HFFc6 (cell line): ENCODE measurements at regions not wholly inside any gene's neighbourhood (a gene's known extent, or its start where the extent isn't known, plus 50 kb on each side); places are given as distances from the start of the nearest gene placed in this dataset.

Source experiments
- DNase-seq: peaks from one replicate; pipeline ENCODE4 v3.0.0-alpha.2; 2018
- H3K27ac Mint-ChIP-seq: 2 replicates; pipeline ENCODE4 v1.8.0; 2020; ENCODE audit warnings: mild to moderate bottlenecking, mixed read lengths
- H3K27me3 Mint-ChIP-seq: 2 replicates; pipeline ENCODE4 v1.8.0; 2021; ENCODE audit warnings: mild to moderate bottlenecking, moderate library complexity, mixed read lengths; ENCODE audit not compliant: insufficient read depth
- H3K36me3 Mint-ChIP-seq: 2 replicates; pipeline ENCODE4 v1.8.0; 2021; ENCODE audit warnings: low read depth, mixed read lengths
- H3K4me1 Mint-ChIP-seq: 2 replicates; pipeline ENCODE4 v1.8.0; 2020; ENCODE audit warnings: low read depth, mixed read lengths
- H3K4me3 Mint-ChIP-seq: 2 replicates; pipeline ENCODE4 v1.8.0; 2020; ENCODE audit warnings: mild to moderate bottlenecking, moderate library complexity, mixed read lengths
- H3K9me3 Mint-ChIP-seq: 2 replicates; pipeline ENCODE4 v1.8.0; 2020; ENCODE audit warnings: mild to moderate bottlenecking, mixed read lengths
- CTCF ChIP-seq: fragments of 200-600 bp; sonication (generic); IDR thresholded peaks from 2 replicates; pipeline ENCODE4 v1.5.0; 2021; ENCODE audit warnings: antibody characterized with exemption, mild to moderate bottlenecking

- peaks cover 3% of the 10 kb centered on the region; the same call in 1 of the 2 replicates for H3K9me3 Mint-ChIP-seq
- no peaks in the 10 kb centered on the region for H3K4me1 Mint-ChIP-seq
- peaks cover 3% of the 10 kb centered on the region for H3K27me3 Mint-ChIP-seq
- no peak for TF ChIP-seq CTCF
- no peak for DNase-seq
- H3K27ac Mint-ChIP-seq: no peak overlapping the region
- no peaks in the 10 kb centered on the region for H3K36me3 Mint-ChIP-seq
- no peak overlapping the region for H3K4me3 Mint-ChIP-seq
Observed at GRCh38 chr11:111010391-111011274, 234.9 kb upstream of the POU2AF2 start.

- Mint-ChIP-seq H3K27ac (no peak overlapping the region), H3K36me3 (no peaks in the 10 kb centered on the region), H3K27me3 (no peaks in the 10 kb centered on the region; the same call in 1 of the 2 replicates), H3K4me3 (no peak overlapping the region), H3K4me1 (peaks cover 18% of the 10 kb centered on the region), H3K9me3 (peaks cover 3% of the 10 kb centered on the region; the same call in 1 of the 2 replicates)
- DNase-seq: no peak
- TF ChIP-seq CTCF: no peak
Observed at GRCh38 chr11:111006227-111006626, 239.3 kb upstream of the POU2AF2 start.

DNA sequence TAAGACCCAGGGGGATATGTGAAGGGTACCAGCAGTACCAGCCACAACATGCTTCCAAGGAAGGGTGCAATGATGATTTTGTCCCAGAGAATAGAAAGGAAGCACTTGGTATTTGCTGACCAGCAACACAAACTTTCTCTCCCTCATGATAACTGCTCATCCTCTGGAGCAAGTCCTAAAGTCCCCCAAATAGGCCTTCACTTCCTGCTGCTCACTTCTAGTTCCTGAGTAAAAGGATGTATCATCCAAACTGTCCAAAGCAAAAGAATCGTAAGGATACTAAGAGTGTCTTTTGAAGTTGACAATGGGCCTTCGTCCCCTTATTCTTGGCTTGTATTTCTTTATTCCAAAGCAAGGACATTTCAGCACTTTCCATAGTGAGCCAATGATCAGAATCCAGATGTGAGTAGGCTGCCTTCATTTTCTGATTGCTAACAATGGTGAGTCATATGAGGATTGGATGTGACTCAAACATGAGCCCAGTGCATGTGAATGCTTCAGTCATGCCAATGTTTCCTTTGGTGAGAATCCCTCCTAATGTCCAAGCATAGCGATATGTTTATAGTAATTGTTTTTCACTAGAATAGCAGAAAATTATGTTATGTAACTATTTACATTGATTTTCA lies 243.4 kb upstream of the POU2AF2 start:
- Mint-ChIP-seq H3K27me3 (no peaks in the 10 kb centered on the region), H3K4me3 (no peak overlapping the region; the same call in 1 of the 2 replicates), H3K4me1 (peaks cover 19% of the 10 kb centered on the region), H3K9me3 (no peaks in the 10 kb centered on the region), H3K36me3 (no peaks in the 10 kb centered on the region), H3K27ac (no peak overlapping the region)
- peak; percentile 66 for DNase-seq
- TF ChIP-seq CTCF: no peak

- H3K4me1 Mint-ChIP-seq: peaks cover 19% of the 10 kb centered on the region
- H3K4me3 Mint-ChIP-seq: no peak overlapping the region
- peaks cover 5% of the 10 kb centered on the region; the same call in 1 of the 2 replicates for H3K27me3 Mint-ChIP-seq
- TF ChIP-seq CTCF: no peak
- no peaks in the 10 kb centered on the region for H3K9me3 Mint-ChIP-seq
- no peak overlapping the region for H3K27ac Mint-ChIP-seq
- H3K36me3 Mint-ChIP-seq: no peaks in the 10 kb centered on the region
- no peak for DNase-seq
Observed at GRCh38 chr11:111001081-111001430, 244.5 kb upstream of the POU2AF2 start.

DNA sequence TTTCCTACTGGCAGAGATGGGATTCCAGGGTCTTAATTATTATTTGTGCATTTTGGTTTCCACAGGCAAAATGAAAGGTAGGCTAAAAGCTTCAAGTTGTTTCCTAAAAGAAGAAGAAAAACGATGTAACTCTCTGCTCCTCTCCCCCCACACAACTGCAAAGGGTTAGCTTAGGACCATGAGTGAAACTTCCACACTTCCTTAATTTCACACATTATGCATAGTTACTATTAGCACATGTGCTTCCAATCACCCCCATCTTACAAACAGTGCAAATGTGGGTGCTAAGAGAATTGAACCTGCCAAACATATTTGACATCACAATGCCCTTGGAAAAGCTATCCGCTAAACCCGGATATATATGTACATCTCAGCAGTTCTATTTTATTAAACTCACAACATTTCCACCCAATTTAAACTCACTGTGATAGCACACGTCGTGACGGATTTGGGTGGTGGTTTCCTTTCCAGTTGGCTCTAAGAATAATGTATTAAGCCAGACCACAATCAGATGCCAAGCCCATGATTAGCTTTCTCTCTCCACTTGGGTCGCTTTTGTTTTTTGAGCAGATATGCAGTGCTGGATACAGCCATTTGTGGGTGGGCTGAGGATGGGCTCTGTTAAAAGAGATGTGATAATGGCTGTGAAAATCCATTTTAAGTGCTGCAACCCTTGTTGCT lies 245.0 kb upstream of the POU2AF2 start:
- Mint-ChIP-seq H3K4me1 (peaks cover 19% of the 10 kb centered on the region), H3K36me3 (no peaks in the 10 kb centered on the region), H3K9me3 (no peaks in the 10 kb centered on the region), H3K27me3 (peaks cover 5% of the 10 kb centered on the region; the same call in 1 of the 2 replicates), H3K4me3 (no peak overlapping the region), H3K27ac (no peak overlapping the region)
- no peak for DNase-seq
- no peak for TF ChIP-seq CTCF
